HFFc6 (cell line): ENCODE measurements at regions not wholly inside any gene's neighbourhood (a gene's known extent, or its start where the extent isn't known, plus 50 kb on each side); places are given as distances from the start of the nearest gene placed in this dataset.

Source experiments
- DNase-seq: peaks from one replicate; pipeline ENCODE4 v3.0.0-alpha.2; 2018
- H3K27ac Mint-ChIP-seq: 2 replicates; pipeline ENCODE4 v1.8.0; 2020; ENCODE audit warnings: mild to moderate bottlenecking, mixed read lengths
- H3K27me3 Mint-ChIP-seq: 2 replicates; pipeline ENCODE4 v1.8.0; 2021; ENCODE audit warnings: mild to moderate bottlenecking, moderate library complexity, mixed read lengths; ENCODE audit not compliant: insufficient read depth
- H3K36me3 Mint-ChIP-seq: 2 replicates; pipeline ENCODE4 v1.8.0; 2021; ENCODE audit warnings: low read depth, mixed read lengths
- H3K4me1 Mint-ChIP-seq: 2 replicates; pipeline ENCODE4 v1.8.0; 2020; ENCODE audit warnings: low read depth, mixed read lengths
- H3K4me3 Mint-ChIP-seq: 2 replicates; pipeline ENCODE4 v1.8.0; 2020; ENCODE audit warnings: mild to moderate bottlenecking, moderate library complexity, mixed read lengths
- H3K9me3 Mint-ChIP-seq: 2 replicates; pipeline ENCODE4 v1.8.0; 2020; ENCODE audit warnings: mild to moderate bottlenecking, mixed read lengths
- TF ChIP-seq, protein P1 (sequence below): fragments of 200-600 bp; sonication (generic); IDR thresholded peaks from 2 replicates; pipeline ENCODE4 v1.5.0; 2021; ENCODE audit warnings: antibody characterized with exemption, mild to moderate bottlenecking

DNA sequence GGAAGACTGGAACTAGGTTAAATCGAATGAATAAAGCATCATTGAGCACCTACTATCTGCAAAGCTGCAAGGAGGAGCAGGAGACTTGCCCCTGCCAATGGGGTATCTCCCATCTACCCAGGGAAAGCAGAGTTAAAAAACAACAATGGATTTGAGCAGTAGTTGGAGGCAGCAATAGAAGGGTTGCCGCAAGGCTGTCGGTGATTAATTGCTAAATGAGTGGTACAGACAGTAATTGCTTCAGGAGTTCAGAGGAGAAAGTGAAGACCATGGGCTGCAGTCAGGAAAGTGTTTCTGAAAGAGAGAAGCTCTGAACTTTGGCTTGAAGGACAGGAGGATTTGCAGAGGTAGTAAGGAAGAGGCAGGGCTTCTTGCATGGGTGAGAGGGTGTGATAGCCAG lies 152.9 kb downstream of the ACTL8 start:
- Mint-ChIP-seq H3K27ac (no peak overlapping the region), H3K27me3 (peaks cover 7% of the 10 kb centered on the region), H3K4me1 (peaks cover 14% of the 10 kb centered on the region), H3K9me3 (no peaks in the 10 kb centered on the region), H3K4me3 (no peak overlapping the region), H3K36me3 (no peaks in the 10 kb centered on the region)
- no peak for DNase-seq
- TF ChIP-seq, protein P1, sequence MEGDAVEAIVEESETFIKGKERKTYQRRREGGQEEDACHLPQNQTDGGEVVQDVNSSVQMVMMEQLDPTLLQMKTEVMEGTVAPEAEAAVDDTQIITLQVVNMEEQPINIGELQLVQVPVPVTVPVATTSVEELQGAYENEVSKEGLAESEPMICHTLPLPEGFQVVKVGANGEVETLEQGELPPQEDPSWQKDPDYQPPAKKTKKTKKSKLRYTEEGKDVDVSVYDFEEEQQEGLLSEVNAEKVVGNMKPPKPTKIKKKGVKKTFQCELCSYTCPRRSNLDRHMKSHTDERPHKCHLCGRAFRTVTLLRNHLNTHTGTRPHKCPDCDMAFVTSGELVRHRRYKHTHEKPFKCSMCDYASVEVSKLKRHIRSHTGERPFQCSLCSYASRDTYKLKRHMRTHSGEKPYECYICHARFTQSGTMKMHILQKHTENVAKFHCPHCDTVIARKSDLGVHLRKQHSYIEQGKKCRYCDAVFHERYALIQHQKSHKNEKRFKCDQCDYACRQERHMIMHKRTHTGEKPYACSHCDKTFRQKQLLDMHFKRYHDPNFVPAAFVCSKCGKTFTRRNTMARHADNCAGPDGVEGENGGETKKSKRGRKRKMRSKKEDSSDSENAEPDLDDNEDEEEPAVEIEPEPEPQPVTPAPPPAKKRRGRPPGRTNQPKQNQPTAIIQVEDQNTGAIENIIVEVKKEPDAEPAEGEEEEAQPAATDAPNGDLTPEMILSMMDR, result no peak

DNA sequence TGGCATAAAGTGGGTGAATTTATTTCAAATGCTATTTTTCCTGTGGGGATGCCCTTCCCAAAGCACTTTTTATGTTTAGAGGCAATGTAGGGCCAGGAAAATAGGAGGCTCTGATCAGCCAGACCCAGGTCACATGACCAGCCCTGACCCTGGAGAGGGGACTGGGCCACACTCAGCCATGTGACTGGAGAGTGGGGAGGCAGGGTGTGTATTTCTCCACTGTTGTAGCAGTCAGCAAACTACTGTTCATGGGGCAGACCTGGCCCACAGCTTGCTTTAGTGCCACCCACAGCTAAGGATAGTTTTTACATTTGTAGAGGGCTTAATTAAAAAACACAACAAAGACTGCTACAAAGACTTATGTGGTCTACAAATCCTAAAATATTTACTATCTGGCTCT lies 153.8 kb downstream of the ACTL8 start:
- TF ChIP-seq, protein P1, result no peak
- Mint-ChIP-seq H3K27ac (no peak overlapping the region), H3K36me3 (no peaks in the 10 kb centered on the region), H3K4me3 (no peak overlapping the region), H3K4me1 (peaks cover 14% of the 10 kb centered on the region), H3K27me3 (peaks cover 12% of the 10 kb centered on the region), H3K9me3 (no peaks in the 10 kb centered on the region)
- no peak for DNase-seq

DNA sequence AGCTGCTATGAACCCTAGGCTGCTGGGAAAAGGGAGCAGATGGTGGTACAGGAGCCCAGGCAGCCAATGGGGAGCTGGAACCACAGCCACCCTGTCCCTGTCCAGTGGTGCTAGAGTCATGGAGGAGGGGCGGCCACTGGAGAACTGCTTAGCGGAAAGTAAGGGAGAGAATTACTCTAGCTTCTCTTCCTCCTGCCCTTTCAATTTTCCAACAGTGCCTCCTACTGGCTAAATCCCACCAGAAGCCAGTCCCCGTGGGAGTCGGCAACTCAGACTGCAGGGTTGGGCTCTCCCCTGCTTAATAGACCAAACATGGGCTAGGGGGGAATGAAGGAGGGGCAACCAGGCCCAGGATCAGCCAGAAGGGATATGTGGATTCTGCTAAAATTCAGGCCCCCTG lies 154.5 kb downstream of the ACTL8 start:
- Mint-ChIP-seq H3K36me3 (no peaks in the 10 kb centered on the region), H3K27ac (no peak overlapping the region), H3K9me3 (no peaks in the 10 kb centered on the region), H3K4me1 (peaks cover 14% of the 10 kb centered on the region), H3K4me3 (no peak overlapping the region), H3K27me3 (peaks cover 10% of the 10 kb centered on the region)
- peak; percentile 49 for DNase-seq
- TF ChIP-seq, protein P1, result peak; percentile 78

DNA sequence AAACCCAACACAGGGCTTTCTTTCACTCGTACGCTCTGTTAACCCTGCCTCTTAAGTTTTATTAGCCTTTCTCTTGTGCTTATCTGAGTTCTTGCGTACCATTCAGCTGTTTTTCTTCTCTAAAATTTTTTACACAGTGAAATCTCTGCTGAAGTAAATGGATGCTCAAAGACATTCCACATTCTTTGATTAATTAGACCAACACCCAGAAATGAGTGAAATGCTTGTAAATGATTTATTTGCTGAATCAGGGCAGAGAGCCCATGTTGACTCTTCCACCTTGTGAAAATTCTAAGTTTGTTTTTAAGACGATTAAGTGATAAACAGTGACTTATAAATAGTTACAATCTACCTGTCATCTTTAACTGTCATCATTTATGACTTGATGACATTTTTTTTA lies 156.7 kb downstream of the ACTL8 start:
- no peak overlapping the region for H3K4me3 Mint-ChIP-seq
- no peak overlapping the region for H3K27ac Mint-ChIP-seq
- TF ChIP-seq, protein P1, result no peak
- H3K36me3 Mint-ChIP-seq, result no peaks in the 10 kb centered on the region
- H3K9me3 Mint-ChIP-seq, result no peaks in the 10 kb centered on the region
- peaks cover 14% of the 10 kb centered on the region for H3K4me1 Mint-ChIP-seq
- no peak for DNase-seq
- H3K27me3 Mint-ChIP-seq, result peaks cover 17% of the 10 kb centered on the region

DNA sequence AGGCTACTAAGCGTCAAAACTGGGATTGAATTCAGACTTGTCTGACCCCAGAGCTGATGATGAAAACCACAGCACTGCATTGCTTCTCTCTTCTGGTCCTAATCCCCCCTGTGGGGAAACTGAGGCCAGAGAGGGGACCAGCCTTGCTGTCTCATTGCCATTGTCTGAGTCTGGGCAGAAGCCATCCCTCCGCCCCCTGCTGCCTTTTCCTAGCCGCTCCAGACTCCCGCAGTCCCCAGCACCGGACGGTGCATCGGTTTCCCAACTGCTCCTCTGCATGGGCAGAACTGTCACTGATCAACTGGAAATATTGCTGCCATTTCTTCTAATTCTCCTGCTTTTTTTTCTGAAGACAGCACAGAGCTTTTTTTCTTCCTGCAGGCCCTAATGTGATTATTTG lies 157.4 kb downstream of the ACTL8 start:
- no peak for DNase-seq
- H3K27me3 Mint-ChIP-seq, result peaks cover 19% of the 10 kb centered on the region
- no peak overlapping the region for H3K4me3 Mint-ChIP-seq
- H3K36me3 Mint-ChIP-seq, result no peaks in the 10 kb centered on the region
- H3K4me1 Mint-ChIP-seq, result peaks cover 14% of the 10 kb centered on the region
- H3K9me3 Mint-ChIP-seq, result no peaks in the 10 kb centered on the region
- H3K27ac Mint-ChIP-seq, result no peak overlapping the region
- TF ChIP-seq, protein P1, result no peak
